MM.1S (cell line): ENCODE measurements at regions not wholly inside any gene's neighbourhood (a gene's known extent, or its start where the extent isn't known, plus 50 kb on each side); places are given as distances from the start of the nearest gene placed in this dataset.

ENCODE experiments used
- DNase-seq: peaks from one replicate; pipeline ENCODE4 v3.0.0-alpha.2; 2015
- H2AFZ ChIP-seq: fragments of 300-600 bp; sonication (generic); 2 replicates; pipeline ENCODE4 v1.6.0; 2016; ENCODE audit warnings: antibody characterized with exemption, low read length
- H3F3A ChIP-seq: fragments of 300-600 bp; sonication (generic); 2 replicates; pipeline ENCODE4 v1.6.1; 2016; ENCODE audit warnings: mild to moderate bottlenecking, antibody characterized with exemption, low read length, moderate library complexity, mixed read lengths; ENCODE audit not compliant: insufficient read depth
- H3K27ac ChIP-seq: fragments of 300-600 bp; sonication (generic); 2 replicates; pipeline ENCODE4 v1.5.1; 2016; ENCODE audit warnings: mild to moderate bottlenecking, low read length
- H3K27me3 ChIP-seq: fragments of 300-600 bp; sonication (generic); replicated peaks from 2 replicates; pipeline ENCODE4 v1.6.0; 2016; ENCODE audit warnings: low read length; ENCODE audit not compliant: insufficient read depth
- H3K36me3 ChIP-seq: fragments of 300-600 bp; sonication (generic); replicated peaks from 2 replicates; pipeline ENCODE4 v1.6.1; 2016; ENCODE audit warnings: mild to moderate bottlenecking, low read length, mixed read lengths; ENCODE audit not compliant: insufficient read depth
- H3K4me1 ChIP-seq: fragments of 300-600 bp; sonication (generic); 2 replicates; pipeline ENCODE4 v1.6.1; 2016; ENCODE audit warnings: low read length, mixed read lengths
- H3K4me2 ChIP-seq: fragments of 300-600 bp; sonication (generic); 2 replicates; pipeline ENCODE4 v1.6.0; 2016; ENCODE audit warnings: low read depth, low read length
- H3K4me3 ChIP-seq: fragments of 300-600 bp; sonication (generic); 2 replicates; pipeline ENCODE4 v1.5.1; 2016; ENCODE audit warnings: low read length, mixed read lengths
- H3K79me2 ChIP-seq: fragments of 300-600 bp; sonication (generic); 2 replicates; pipeline ENCODE4 v1.6.1; 2016; ENCODE audit warnings: mixed run types, low read length, mixed read lengths
- H3K9ac ChIP-seq: fragments of 300-600 bp; sonication (generic); 2 replicates; pipeline ENCODE4 v1.6.1; 2016; ENCODE audit warnings: low read length, mixed read lengths
- H3K9me2 ChIP-seq: fragments of 300-600 bp; sonication (generic); replicated peaks from 2 replicates; pipeline ENCODE4 v1.6.1; 2016; ENCODE audit warnings: mild to moderate bottlenecking, low read length, mixed read lengths; ENCODE audit not compliant: insufficient read depth
- H3K9me3 ChIP-seq: fragments of 300-600 bp; sonication (generic); replicated peaks from 2 replicates; pipeline ENCODE4 v1.6.1; 2016; ENCODE audit warnings: mild to moderate bottlenecking, low read length, mixed read lengths; ENCODE audit not compliant: insufficient read depth
- H4K20me1 ChIP-seq: fragments of 300-600 bp; sonication (generic); 2 replicates; pipeline ENCODE4 v1.6.1; 2016; ENCODE audit warnings: mild to moderate bottlenecking, low read length, moderate library complexity, mixed read lengths; ENCODE audit not compliant: insufficient read depth
- EZH2 ChIP-seq: fragments of 300-600 bp; sonication (generic); optimal IDR thresholded peaks from 2 replicates; pipeline ENCODE3; 2017; ENCODE audit warnings: low read depth, mild to moderate bottlenecking, antibody characterized with exemption, low read length, mixed read lengths
- EZH2phosphoT487 ChIP-seq: fragments of 300-600 bp; sonication (generic); IDR thresholded peaks from 2 replicates; pipeline ENCODE4 v1.6.1; 2018; ENCODE audit warnings: antibody characterized with exemption, low read length
- TF ChIP-seq, protein P1 (sequence below): fragments of 300-600 bp; sonication (generic); IDR thresholded peaks from 2 replicates; pipeline ENCODE4 v1.5.1; 2016; ENCODE audit warnings: antibody characterized with exemption, low read length, mixed read lengths

DNA sequence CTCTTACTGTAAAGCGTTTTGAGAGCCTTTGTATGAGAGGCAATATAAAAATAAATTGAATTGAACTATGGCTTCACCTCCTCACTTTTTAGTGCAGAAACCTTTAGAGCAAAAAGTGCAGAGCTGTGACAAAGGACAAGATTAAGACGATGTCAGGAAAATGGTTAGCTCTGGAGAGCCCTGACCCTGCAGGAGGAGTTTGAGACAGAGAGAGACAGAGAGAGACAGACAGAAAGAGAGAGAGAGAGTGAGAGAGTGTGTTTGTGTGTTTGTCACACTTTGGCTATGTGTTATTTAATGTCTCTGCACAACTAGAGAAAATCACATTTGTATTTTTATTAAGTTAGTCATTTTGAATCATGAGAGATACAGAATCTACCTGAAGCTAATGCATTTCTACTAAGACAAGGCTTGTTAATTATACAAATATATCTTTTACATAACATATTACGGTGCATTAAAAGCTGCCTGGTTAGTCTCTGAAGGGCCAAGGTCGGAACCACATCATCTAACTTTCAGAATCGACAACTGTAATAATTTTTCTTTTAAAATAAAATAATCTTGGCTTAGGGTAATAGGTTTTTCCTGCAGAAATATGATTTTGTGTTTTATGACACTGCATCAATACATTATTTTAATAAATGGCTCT is 423.5 kb upstream of the ZEB2 start:
- DNase-seq = no peak
- H3K27ac ChIP-seq = no peak overlapping the region
- H2AFZ ChIP-seq = no peak overlapping the region
- H3K27me3 ChIP-seq = no peaks in the 10 kb centered on the region
- H3K36me3 ChIP-seq = no peaks in the 10 kb centered on the region
- H3K4me1 ChIP-seq = no peaks in the 10 kb centered on the region
- no peak overlapping the region for H3K9ac ChIP-seq
- H3K79me2 ChIP-seq = no peaks in the 10 kb centered on the region
- TF ChIP-seq, protein P1, sequence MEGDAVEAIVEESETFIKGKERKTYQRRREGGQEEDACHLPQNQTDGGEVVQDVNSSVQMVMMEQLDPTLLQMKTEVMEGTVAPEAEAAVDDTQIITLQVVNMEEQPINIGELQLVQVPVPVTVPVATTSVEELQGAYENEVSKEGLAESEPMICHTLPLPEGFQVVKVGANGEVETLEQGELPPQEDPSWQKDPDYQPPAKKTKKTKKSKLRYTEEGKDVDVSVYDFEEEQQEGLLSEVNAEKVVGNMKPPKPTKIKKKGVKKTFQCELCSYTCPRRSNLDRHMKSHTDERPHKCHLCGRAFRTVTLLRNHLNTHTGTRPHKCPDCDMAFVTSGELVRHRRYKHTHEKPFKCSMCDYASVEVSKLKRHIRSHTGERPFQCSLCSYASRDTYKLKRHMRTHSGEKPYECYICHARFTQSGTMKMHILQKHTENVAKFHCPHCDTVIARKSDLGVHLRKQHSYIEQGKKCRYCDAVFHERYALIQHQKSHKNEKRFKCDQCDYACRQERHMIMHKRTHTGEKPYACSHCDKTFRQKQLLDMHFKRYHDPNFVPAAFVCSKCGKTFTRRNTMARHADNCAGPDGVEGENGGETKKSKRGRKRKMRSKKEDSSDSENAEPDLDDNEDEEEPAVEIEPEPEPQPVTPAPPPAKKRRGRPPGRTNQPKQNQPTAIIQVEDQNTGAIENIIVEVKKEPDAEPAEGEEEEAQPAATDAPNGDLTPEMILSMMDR = no peak
- no peak for TF ChIP-seq EZH2phosphoT487
- no peak for TF ChIP-seq EZH2
- H3K4me3 ChIP-seq = no peak overlapping the region
- no peak overlapping the region for H3K4me2 ChIP-seq
- no peaks in the 10 kb centered on the region for H4K20me1 ChIP-seq
- no peaks in the 10 kb centered on the region for H3K9me2 ChIP-seq
- no peaks in the 10 kb centered on the region for H3K9me3 ChIP-seq
- no peaks in the 10 kb centered on the region for H3F3A ChIP-seq

GRCh38 chr2:144942516-144943256 is 422.8 kb upstream of the ZEB2 start:
- Histone ChIP-seq H3F3A (no peaks in the 10 kb centered on the region), H3K9me3 (no peaks in the 10 kb centered on the region), H3K9ac (no peak overlapping the region), H3K27me3 (no peaks in the 10 kb centered on the region), H3K27ac (no peak overlapping the region), H3K9me2 (no peaks in the 10 kb centered on the region), H3K36me3 (no peaks in the 10 kb centered on the region), H3K4me2 (no peak overlapping the region), H3K4me1 (no peaks in the 10 kb centered on the region), H3K79me2 (no peaks in the 10 kb centered on the region), H2AFZ (no peak overlapping the region), H3K4me3 (no peak overlapping the region), H4K20me1 (no peaks in the 10 kb centered on the region)
- TF ChIP-seq EZH2 = no peak
- no peak for TF ChIP-seq EZH2phosphoT487
- TF ChIP-seq, protein P1 = no peak
- DNase-seq = no peak

DNA sequence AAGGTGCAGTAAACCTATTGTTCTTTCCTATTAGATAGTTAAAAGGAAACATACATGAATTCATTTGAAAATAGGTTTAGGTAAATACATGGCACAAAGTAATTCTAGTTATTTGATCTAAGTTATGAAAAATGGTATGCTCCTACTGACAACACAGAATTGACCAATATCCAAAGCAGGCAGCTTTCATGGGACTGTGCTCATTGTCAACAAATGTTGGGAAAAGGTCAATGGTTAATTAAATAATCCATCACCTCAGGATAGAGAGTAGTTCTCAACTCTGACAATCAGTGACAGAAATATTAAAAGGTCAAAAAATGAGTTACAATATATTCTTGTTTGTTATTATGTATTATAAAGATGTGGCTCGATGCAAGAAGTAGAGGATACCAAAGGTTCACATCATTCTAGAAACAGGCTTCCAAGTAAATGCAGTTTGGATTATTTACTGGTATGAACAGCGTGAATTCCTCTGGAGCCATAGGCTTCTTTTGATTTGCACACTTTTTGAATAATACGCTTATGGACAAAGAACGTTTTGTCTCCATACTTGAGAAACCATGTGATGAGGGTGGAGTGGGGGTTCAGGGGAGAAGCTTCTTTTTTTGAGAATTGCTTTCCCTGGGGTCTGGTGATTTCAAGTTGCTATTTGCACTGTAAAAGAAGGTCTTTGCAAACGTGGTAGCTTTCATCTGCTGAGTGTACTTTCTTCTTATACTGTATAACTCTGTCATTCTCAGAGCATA is 422.0 kb upstream of the ZEB2 start:
- Histone ChIP-seq H3F3A (no peaks in the 10 kb centered on the region), H3K9me3 (no peaks in the 10 kb centered on the region), H4K20me1 (no peaks in the 10 kb centered on the region), H3K9me2 (no peaks in the 10 kb centered on the region), H2AFZ (no peak overlapping the region), H3K4me3 (no peak overlapping the region), H3K27me3 (no peaks in the 10 kb centered on the region), H3K36me3 (no peaks in the 10 kb centered on the region), H3K27ac (no peak overlapping the region), H3K4me2 (no peak overlapping the region), H3K79me2 (no peaks in the 10 kb centered on the region), H3K4me1 (no peaks in the 10 kb centered on the region), H3K9ac (no peak overlapping the region)
- no peak for DNase-seq
- TF ChIP-seq, protein P1 = no peak
- no peak for TF ChIP-seq EZH2
- no peak for TF ChIP-seq EZH2phosphoT487
